ENCODE measurements at regions not wholly inside any gene's neighbourhood (a gene's known extent, or its start where the extent isn't known, plus 50 kb on each side); places are given as distances from the start of the nearest gene placed in this dataset.

- Histone ChIP-seq H3K27ac (ENCODE audit: low read length) (no peak overlapping the region), H3K36me3 (ENCODE audit: insufficient read depth, low read depth, low read length) (no peaks in the 10 kb centered on the region), H3K9me3 (ENCODE audit: insufficient read depth, low read depth, low read length) (no peaks in the 10 kb centered on the region), H3K4me3 (ENCODE audit: low read length) (no peak overlapping the region), H3K27me3 (ENCODE audit: insufficient read depth, low read length) (peaks cover 3% of the 10 kb centered on the region; the same call in 1 of the 2 replicates), H3K9ac (ENCODE audit: low read depth, low read length) (no peak overlapping the region), H3K4me1 (ENCODE audit: insufficient read depth, low read length) (peaks cover 3% of the 10 kb centered on the region; the same call in 1 of the 2 replicates)
Measured at GRCh38 chr17:77070888-77071279, 69.9 kb upstream of the SEC14L1 start.

- Histone ChIP-seq H3K9ac (ENCODE audit: low read depth, low read length) (no peak overlapping the region), H3K4me1 (ENCODE audit: insufficient read depth, low read length) (peaks cover 1% of the 10 kb centered on the region; the same call in 1 of the 2 replicates), H3K9me3 (ENCODE audit: insufficient read depth, low read depth, low read length) (no peaks in the 10 kb centered on the region), H3K36me3 (ENCODE audit: insufficient read depth, low read depth, low read length) (no peaks in the 10 kb centered on the region), H3K4me3 (ENCODE audit: low read length) (no peak overlapping the region), H3K27me3 (ENCODE audit: insufficient read depth, low read length) (peaks cover 3% of the 10 kb centered on the region; the same call in 1 of the 2 replicates), H3K27ac (ENCODE audit: low read length) (no peak overlapping the region)
Measured at GRCh38 chr17:77071925-77072490, 68.8 kb upstream of the SEC14L1 start.

GRCh38 chr17:77072670-77073069, 68.1 kb upstream of the SEC14L1 start:
- H3K27me3 ChIP-seq (ENCODE audit: insufficient read depth, low read length): peaks cover 3% of the 10 kb centered on the region; the same call in 1 of the 2 replicates
- no peak overlapping the region for H3K4me3 ChIP-seq (ENCODE audit: low read length)
- H3K9ac ChIP-seq (ENCODE audit: low read depth, low read length): no peak overlapping the region
- no peaks in the 10 kb centered on the region for H3K36me3 ChIP-seq (ENCODE audit: insufficient read depth, low read depth, low read length)
- no peaks in the 10 kb centered on the region; the same call in 1 of the 2 replicates for H3K4me1 ChIP-seq (ENCODE audit: insufficient read depth, low read length)
- no peaks in the 10 kb centered on the region for H3K9me3 ChIP-seq (ENCODE audit: insufficient read depth, low read depth, low read length)
- H3K27ac ChIP-seq (ENCODE audit: low read length): no peak overlapping the region

- Histone ChIP-seq H3K27me3 (ENCODE audit: insufficient read depth, low read length) (peaks cover 3% of the 10 kb centered on the region; the same call in 1 of the 2 replicates), H3K36me3 (ENCODE audit: insufficient read depth, low read depth, low read length) (no peaks in the 10 kb centered on the region), H3K9me3 (ENCODE audit: insufficient read depth, low read depth, low read length) (no peaks in the 10 kb centered on the region), H3K4me3 (ENCODE audit: low read length) (no peak overlapping the region), H3K27ac (ENCODE audit: low read length) (no peak overlapping the region), H3K9ac (ENCODE audit: low read depth, low read length) (no peak overlapping the region), H3K4me1 (ENCODE audit: insufficient read depth, low read length) (no peaks in the 10 kb centered on the region; the same call in 1 of the 2 replicates)
Measured at GRCh38 chr17:77074681-77075080, 66.1 kb upstream of the SEC14L1 start.

- Histone ChIP-seq H3K27me3 (ENCODE audit: insufficient read depth, low read length) (peaks cover 3% of the 10 kb centered on the region; the same call in 1 of the 2 replicates), H3K36me3 (ENCODE audit: insufficient read depth, low read depth, low read length) (no peaks in the 10 kb centered on the region), H3K27ac (ENCODE audit: low read length) (no peak overlapping the region), H3K4me1 (ENCODE audit: insufficient read depth, low read length) (no peaks in the 10 kb centered on the region), H3K9ac (ENCODE audit: low read depth, low read length) (no peak overlapping the region), H3K4me3 (ENCODE audit: low read length) (no peak overlapping the region), H3K9me3 (ENCODE audit: insufficient read depth, low read depth, low read length) (no peaks in the 10 kb centered on the region)
Measured at GRCh38 chr17:77076124-77076830, 64.5 kb upstream of the SEC14L1 start.

- no peaks in the 10 kb centered on the region for H3K27me3 ChIP-seq (ENCODE audit: insufficient read depth, low read length)
- H3K9ac ChIP-seq (ENCODE audit: low read depth, low read length): no peak overlapping the region
- no peaks in the 10 kb centered on the region for H3K9me3 ChIP-seq (ENCODE audit: insufficient read depth, low read depth, low read length)
- H3K4me1 ChIP-seq (ENCODE audit: insufficient read depth, low read length): peaks cover 2% of the 10 kb centered on the region; the same call in 1 of the 2 replicates
- no peak overlapping the region for H3K4me3 ChIP-seq (ENCODE audit: low read length)
- H3K27ac ChIP-seq (ENCODE audit: low read length): no peak overlapping the region
- no peaks in the 10 kb centered on the region for H3K36me3 ChIP-seq (ENCODE audit: insufficient read depth, low read depth, low read length)
Measured at GRCh38 chr17:77083531-77083930, 57.2 kb upstream of the SEC14L1 start.

- Histone ChIP-seq H3K9ac (ENCODE audit: low read depth, low read length) (no peak overlapping the region), H3K27me3 (ENCODE audit: insufficient read depth, low read length) (no peaks in the 10 kb centered on the region), H3K4me1 (ENCODE audit: insufficient read depth, low read length) (peaks cover 6% of the 10 kb centered on the region; the same call in 1 of the 2 replicates), H3K27ac (ENCODE audit: low read length) (no peak overlapping the region), H3K4me3 (ENCODE audit: low read length) (no peak overlapping the region), H3K9me3 (ENCODE audit: insufficient read depth, low read depth, low read length) (no peaks in the 10 kb centered on the region), H3K36me3 (ENCODE audit: insufficient read depth, low read depth, low read length) (peaks cover 15% of the 10 kb centered on the region)
Measured at GRCh38 chr17:77085926-77086432, 54.8 kb upstream of the SEC14L1 start.

- Histone ChIP-seq H3K4me1 (ENCODE audit: insufficient read depth, low read length) (peaks cover 6% of the 10 kb centered on the region; the same call in 1 of the 2 replicates), H3K9me3 (ENCODE audit: insufficient read depth, low read depth, low read length) (no peaks in the 10 kb centered on the region), H3K27me3 (ENCODE audit: insufficient read depth, low read length) (no peaks in the 10 kb centered on the region), H3K9ac (ENCODE audit: low read depth, low read length) (peak overlapping the region; percentile 35; the same call in 1 of the 2 replicates), H3K4me3 (ENCODE audit: low read length) (no peak overlapping the region), H3K27ac (ENCODE audit: low read length) (no peak overlapping the region), H3K36me3 (ENCODE audit: insufficient read depth, low read depth, low read length) (peaks cover 21% of the 10 kb centered on the region)
Measured at GRCh38 chr17:77086433-77087010, 54.2 kb upstream of the SEC14L1 start.

GRCh38 chr17:77087650-77088454, 52.9 kb upstream of the SEC14L1 start:
- Histone ChIP-seq H3K4me3 (ENCODE audit: low read length) (peak overlapping the region; percentile 99; the same call in 1 of the 2 replicates), H3K9ac (ENCODE audit: low read depth, low read length) (peak overlapping the region; percentile 100; the same call in 1 of the 2 replicates), H3K4me1 (ENCODE audit: insufficient read depth, low read length) (peaks cover 6% of the 10 kb centered on the region; the same call in 1 of the 2 replicates), H3K9me3 (ENCODE audit: insufficient read depth, low read depth, low read length) (no peaks in the 10 kb centered on the region), H3K36me3 (ENCODE audit: insufficient read depth, low read depth, low read length) (peaks cover 32% of the 10 kb centered on the region), H3K27ac (ENCODE audit: low read length) (no peak overlapping the region), H3K27me3 (ENCODE audit: insufficient read depth, low read length) (no peaks in the 10 kb centered on the region)

- peak overlapping the region; percentile 99 for H3K4me3 ChIP-seq (ENCODE audit: low read length)
Measured at GRCh38 chr17:77088455-77089123, 52.2 kb upstream of the SEC14L1 start.

More at GRCh38 chr17:77088455-77089123, 52.2 kb upstream of the SEC14L1 start:
- H3K9ac ChIP-seq (ENCODE audit: low read depth, low read length): peak overlapping the region; percentile 100
- no peaks in the 10 kb centered on the region for H3K9me3 ChIP-seq (ENCODE audit: insufficient read depth, low read depth, low read length)
- H3K27me3 ChIP-seq (ENCODE audit: insufficient read depth, low read length): no peaks in the 10 kb centered on the region
- H3K4me1 ChIP-seq (ENCODE audit: insufficient read depth, low read length): peaks cover 6% of the 10 kb centered on the region; the same call in 1 of the 2 replicates
- peaks cover 39% of the 10 kb centered on the region for H3K36me3 ChIP-seq (ENCODE audit: insufficient read depth, low read depth, low read length)
- peak overlapping the region; percentile 99 for H3K27ac ChIP-seq (ENCODE audit: low read length)
